OCI-LY7 (cell line): ENCODE measurements at regions not wholly inside any gene's neighbourhood (a gene's known extent, or its start where the extent isn't known, plus 50 kb on each side); places are given as distances from the start of the nearest gene placed in this dataset.

Experiments used
- BruUV-seq: library from RNA; stranded (reverse); fragments of 400-500 nt; replicated peaks from 2 replicates; lab custom pipeline; 2021; lab: Mats Ljungman, UMichigan
- CTCF ChIA-PET: fragments of 300-600 bp; sonication (Branson Sonifier 250); formaldehyde crosslinking; loops from one replicate; lab custom pipeline; 2022; ENCODE audit warnings: antibody characterized with exemption; ENCODE audit not compliant: unreplicated experiment; lab: Charles Lee
- POLR2A ChIA-PET: fragments of 300-600 bp; sonication (Branson Sonifier 250); formaldehyde crosslinking; loops from one replicate; lab custom pipeline; 2022; ENCODE audit warnings: antibody characterized with exemption; lab: Charles Lee
- DNase-seq: peaks from one replicate; pipeline ENCODE4 v3.0.0-alpha.2; 2015; ENCODE audit warnings: low spot score
- H2AFZ ChIP-seq: fragments of 200-600 bp; sonication (generic), shearing (Covaris generic); 2 replicates; pipeline ENCODE4 v1.6.1; 2014; ENCODE audit warnings: mild to moderate bottlenecking, antibody characterized with exemption, low read length, moderate library complexity
- H3K27ac ChIP-seq: fragments of 200-600 bp; sonication (generic); 2 replicates; pipeline ENCODE4 v1.5.1; 2014; ENCODE audit warnings: mixed run types, low read depth, mild to moderate bottlenecking, moderate library complexity, low read length, inconsistent platforms; ENCODE audit not compliant: poor library complexity, severe bottlenecking
- H3K36me3 ChIP-seq: fragments of 200-600 bp; sonication (generic); 2 replicates; pipeline ENCODE4 v1.6.1; 2014; ENCODE audit warnings: mild to moderate bottlenecking, antibody characterized with exemption, low read length, moderate library complexity, mixed read lengths; ENCODE audit not compliant: insufficient read depth
- H3K4me1 ChIP-seq: fragments of 200-600 bp; sonication (generic); 2 replicates; pipeline ENCODE4 v1.5.1; 2014; ENCODE audit warnings: mild to moderate bottlenecking, low read length; ENCODE audit not compliant: insufficient read depth, poor library complexity, severe bottlenecking
- H3K4me2 ChIP-seq: fragments of 200-600 bp; sonication (generic); 2 replicates; pipeline ENCODE4 v1.6.1; 2014; ENCODE audit warnings: mild to moderate bottlenecking, low read length
- H3K4me3 ChIP-seq: fragments of 200-600 bp; sonication (generic); 2 replicates; pipeline ENCODE4 v1.5.1; 2014; ENCODE audit warnings: mild to moderate bottlenecking, low read depth, low read length; ENCODE audit not compliant: poor library complexity, severe bottlenecking
- H3K79me2 ChIP-seq: fragments of 200-600 bp; sonication (generic); 2 replicates; pipeline ENCODE4 v1.6.1; 2016; ENCODE audit warnings: low read depth, mild to moderate bottlenecking, low read length, moderate library complexity, mixed read lengths; ENCODE audit not compliant: insufficient read depth
- H3K9me2 ChIP-seq: fragments of 200-600 bp; sonication (generic); 2 replicates; pipeline ENCODE4 v1.6.1; 2016; ENCODE audit warnings: mild to moderate bottlenecking, low read length, mixed read lengths; ENCODE audit not compliant: insufficient read depth
- H3K9me3 ChIP-seq: fragments of 200-600 bp; sonication (generic); 2 replicates; pipeline ENCODE4 v1.6.1; 2014; ENCODE audit warnings: mild to moderate bottlenecking, mixed run types, low read length, mixed read lengths
- H4K20me1 ChIP-seq: fragments of 200-600 bp; sonication (generic); 2 replicates; pipeline ENCODE4 v1.6.1; 2014; ENCODE audit warnings: mild to moderate bottlenecking, antibody characterized with exemption, low read length, moderate library complexity, mixed read lengths; ENCODE audit not compliant: insufficient read depth
- EZH2phosphoT487 ChIP-seq: fragments of 200-600 bp; sonication (generic); IDR thresholded peaks from 2 replicates; pipeline ENCODE4 v1.6.1; 2018; ENCODE audit warnings: low read depth, borderline replicate concordance, mild to moderate bottlenecking, mixed run types, antibody characterized with exemption, low read length, moderate library complexity, mixed read lengths
- intact Hi-C: fragments of 100-400 bp; cut with micrococcal nuclease; formaldehyde crosslinking; loops from one replicate; pipeline ENCODE4 v1.10.0; 2022; ENCODE audit not compliant: unreplicated experiment
- TF ChIP-seq, protein P1 (sequence below): fragments of 200-600 bp; sonication (generic); conservative IDR thresholded peaks from 2 replicates; pipeline ENCODE4 v1.5.1; 2014; ENCODE audit warnings: mild to moderate bottlenecking, antibody characterized with exemption, low read length, moderate library complexity, mixed read lengths

- no peak overlapping the region for H3K4me3 ChIP-seq
- DNase-seq = no peak
- no peaks in the 10 kb centered on the region for H3K4me1 ChIP-seq
- no peaks in the 10 kb centered on the region for H4K20me1 ChIP-seq
- no TSS peak for BruUV-seq
- no peak overlapping the region for H3K27ac ChIP-seq
- no peak overlapping the region for H3K4me2 ChIP-seq
- H3K9me3 ChIP-seq = no peaks in the 10 kb centered on the region
- H2AFZ ChIP-seq = no peak overlapping the region
- POLR2A ChIA-PET = interaction anchor here (0.9 kb wide), 1 partner anchor 18 kb away, joined by 3 read pairs; no protein-coding TSS in a partner anchor
- H3K79me2 ChIP-seq = no peaks in the 10 kb centered on the region
- TF ChIP-seq, protein P1, sequence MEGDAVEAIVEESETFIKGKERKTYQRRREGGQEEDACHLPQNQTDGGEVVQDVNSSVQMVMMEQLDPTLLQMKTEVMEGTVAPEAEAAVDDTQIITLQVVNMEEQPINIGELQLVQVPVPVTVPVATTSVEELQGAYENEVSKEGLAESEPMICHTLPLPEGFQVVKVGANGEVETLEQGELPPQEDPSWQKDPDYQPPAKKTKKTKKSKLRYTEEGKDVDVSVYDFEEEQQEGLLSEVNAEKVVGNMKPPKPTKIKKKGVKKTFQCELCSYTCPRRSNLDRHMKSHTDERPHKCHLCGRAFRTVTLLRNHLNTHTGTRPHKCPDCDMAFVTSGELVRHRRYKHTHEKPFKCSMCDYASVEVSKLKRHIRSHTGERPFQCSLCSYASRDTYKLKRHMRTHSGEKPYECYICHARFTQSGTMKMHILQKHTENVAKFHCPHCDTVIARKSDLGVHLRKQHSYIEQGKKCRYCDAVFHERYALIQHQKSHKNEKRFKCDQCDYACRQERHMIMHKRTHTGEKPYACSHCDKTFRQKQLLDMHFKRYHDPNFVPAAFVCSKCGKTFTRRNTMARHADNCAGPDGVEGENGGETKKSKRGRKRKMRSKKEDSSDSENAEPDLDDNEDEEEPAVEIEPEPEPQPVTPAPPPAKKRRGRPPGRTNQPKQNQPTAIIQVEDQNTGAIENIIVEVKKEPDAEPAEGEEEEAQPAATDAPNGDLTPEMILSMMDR = no peak
- no peak for TF ChIP-seq EZH2phosphoT487
- CTCF ChIA-PET = no interaction called here
- no peaks in the 10 kb centered on the region for H3K9me2 ChIP-seq
- intact Hi-C loops = no loop called here
- no peaks in the 10 kb centered on the region for H3K36me3 ChIP-seq
Measured at GRCh38 chr9:28971881-28972280, 1398.6 kb upstream of the C9orf72 start.

- intact Hi-C loops = no loop called here
- no peak overlapping the region for H3K4me2 ChIP-seq
- no peak for TF ChIP-seq EZH2phosphoT487
- TF ChIP-seq, protein P1 = no peak
- H4K20me1 ChIP-seq = no peaks in the 10 kb centered on the region
- no TSS peak for BruUV-seq
- POLR2A ChIA-PET = no interaction called here
- no peaks in the 10 kb centered on the region for H3K4me1 ChIP-seq
- H3K27ac ChIP-seq = no peak overlapping the region
- H2AFZ ChIP-seq = no peak overlapping the region
- no peaks in the 10 kb centered on the region for H3K9me3 ChIP-seq
- no peak overlapping the region for H3K4me3 ChIP-seq
- DNase-seq = no peak
- H3K9me2 ChIP-seq = no peaks in the 10 kb centered on the region
- H3K36me3 ChIP-seq = no peaks in the 10 kb centered on the region
- no peaks in the 10 kb centered on the region for H3K79me2 ChIP-seq
- CTCF ChIA-PET = no interaction called here
Measured at GRCh38 chr9:28976250-28976649, 1403.0 kb upstream of the C9orf72 start.

- TF ChIP-seq, protein P1 = no peak
- TF ChIP-seq EZH2phosphoT487 = no peak
- no peak for DNase-seq
- H4K20me1 ChIP-seq = no peaks in the 10 kb centered on the region
- H3K4me3 ChIP-seq = no peak overlapping the region
- no peaks in the 10 kb centered on the region for H3K4me1 ChIP-seq
- no peaks in the 10 kb centered on the region for H3K9me3 ChIP-seq
- no peak overlapping the region for H3K4me2 ChIP-seq
- no TSS peak for BruUV-seq
- H3K27ac ChIP-seq = no peak overlapping the region
- ChIA-PET CTCF (no interaction called here), POLR2A (no interaction called here)
- H2AFZ ChIP-seq = no peak overlapping the region
- H3K36me3 ChIP-seq = no peaks in the 10 kb centered on the region
- no peaks in the 10 kb centered on the region for H3K79me2 ChIP-seq
- intact Hi-C loops = no loop called here
- no peaks in the 10 kb centered on the region for H3K9me2 ChIP-seq
Measured at GRCh38 chr9:28976684-28977083, 1403.4 kb upstream of the C9orf72 start.
